ENCODE measurements at regions not wholly inside any gene's neighbourhood (a gene's known extent, or its start where the extent isn't known, plus 50 kb on each side); places are given as distances from the start of the nearest gene placed in this dataset.

DNA sequence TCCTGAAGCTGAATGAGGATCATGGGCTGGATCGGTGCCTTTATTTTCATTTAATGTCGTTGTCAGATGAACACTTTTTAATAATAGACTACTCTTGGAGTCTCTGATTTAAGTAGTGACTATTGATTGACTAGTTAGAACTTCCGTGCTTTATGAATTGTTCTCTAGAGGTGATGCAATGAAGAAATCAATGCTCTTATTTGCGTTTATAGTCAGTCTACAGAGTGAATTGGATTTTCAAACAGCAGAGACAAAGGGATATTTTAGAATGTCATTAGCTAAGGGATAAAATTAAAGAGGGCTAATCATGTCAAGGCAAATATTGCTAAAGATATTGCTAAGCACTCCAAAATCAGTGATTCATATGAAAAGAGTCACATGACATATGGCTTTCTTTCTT lies 652.0 kb upstream of the NRP1 start:
- H3K9me3 ChIP-seq = no peaks in the 10 kb centered on the region
- DNase-seq = no peak
- no peak for ATAC-seq
- no peak overlapping the region for H3K4me3 ChIP-seq
- H3K36me3 ChIP-seq = no peaks in the 10 kb centered on the region
- H3K27ac ChIP-seq = no peak overlapping the region
- TF ChIP-seq, protein P1, sequence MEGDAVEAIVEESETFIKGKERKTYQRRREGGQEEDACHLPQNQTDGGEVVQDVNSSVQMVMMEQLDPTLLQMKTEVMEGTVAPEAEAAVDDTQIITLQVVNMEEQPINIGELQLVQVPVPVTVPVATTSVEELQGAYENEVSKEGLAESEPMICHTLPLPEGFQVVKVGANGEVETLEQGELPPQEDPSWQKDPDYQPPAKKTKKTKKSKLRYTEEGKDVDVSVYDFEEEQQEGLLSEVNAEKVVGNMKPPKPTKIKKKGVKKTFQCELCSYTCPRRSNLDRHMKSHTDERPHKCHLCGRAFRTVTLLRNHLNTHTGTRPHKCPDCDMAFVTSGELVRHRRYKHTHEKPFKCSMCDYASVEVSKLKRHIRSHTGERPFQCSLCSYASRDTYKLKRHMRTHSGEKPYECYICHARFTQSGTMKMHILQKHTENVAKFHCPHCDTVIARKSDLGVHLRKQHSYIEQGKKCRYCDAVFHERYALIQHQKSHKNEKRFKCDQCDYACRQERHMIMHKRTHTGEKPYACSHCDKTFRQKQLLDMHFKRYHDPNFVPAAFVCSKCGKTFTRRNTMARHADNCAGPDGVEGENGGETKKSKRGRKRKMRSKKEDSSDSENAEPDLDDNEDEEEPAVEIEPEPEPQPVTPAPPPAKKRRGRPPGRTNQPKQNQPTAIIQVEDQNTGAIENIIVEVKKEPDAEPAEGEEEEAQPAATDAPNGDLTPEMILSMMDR (IDR thresholded peaks at IDR 0.05) = no peak
- H3K4me1 ChIP-seq = no peaks in the 10 kb centered on the region
- no peaks in the 10 kb centered on the region for H3K27me3 ChIP-seq (ENCODE audit: low read depth)
- intact Hi-C loops (cut with DNase I) = no loop called here

- TF ChIP-seq, protein P1 (IDR thresholded peaks at IDR 0.05) = no peak
- H3K9me3 ChIP-seq = no peaks in the 10 kb centered on the region
- no peaks in the 10 kb centered on the region for H3K27me3 ChIP-seq (ENCODE audit: low read depth)
- no peak overlapping the region for H3K4me3 ChIP-seq
- H3K4me1 ChIP-seq = no peaks in the 10 kb centered on the region
- DNase-seq (no peak), ATAC-seq (no peak)
- no peaks in the 10 kb centered on the region for H3K36me3 ChIP-seq
- intact Hi-C loops (cut with DNase I) = no loop called here
- no peak overlapping the region for H3K27ac ChIP-seq
Measured at GRCh38 chr10:33986016-33986415, 651.5 kb upstream of the NRP1 start.

- Histone ChIP-seq H3K36me3 (no peaks in the 10 kb centered on the region), H3K4me1 (no peaks in the 10 kb centered on the region), H3K27me3 (ENCODE audit: low read depth) (no peaks in the 10 kb centered on the region), H3K9me3 (no peaks in the 10 kb centered on the region), H3K4me3 (no peak overlapping the region), H3K27ac (no peak overlapping the region)
- ATAC-seq (no peak), DNase-seq (no peak)
- TF ChIP-seq, protein P1 (IDR thresholded peaks at IDR 0.05) = no peak
- intact Hi-C loops (cut with DNase I) = no loop called here
Measured at GRCh38 chr10:33982995-33983394, 648.5 kb upstream of the NRP1 start.

- H3K9me3 ChIP-seq = no peaks in the 10 kb centered on the region
- ATAC-seq (no peak), DNase-seq (no peak)
- H3K4me1 ChIP-seq = no peaks in the 10 kb centered on the region
- H3K27me3 ChIP-seq (ENCODE audit: low read depth) = no peaks in the 10 kb centered on the region
- no peaks in the 10 kb centered on the region for H3K36me3 ChIP-seq
- no peak overlapping the region for H3K4me3 ChIP-seq
- H3K27ac ChIP-seq = no peak overlapping the region
- TF ChIP-seq, protein P1 (IDR thresholded peaks at IDR 0.05) = no peak
- intact Hi-C loops (cut with DNase I) = no loop called here
Measured at GRCh38 chr10:33981301-33981700, 646.8 kb upstream of the NRP1 start.

DNA sequence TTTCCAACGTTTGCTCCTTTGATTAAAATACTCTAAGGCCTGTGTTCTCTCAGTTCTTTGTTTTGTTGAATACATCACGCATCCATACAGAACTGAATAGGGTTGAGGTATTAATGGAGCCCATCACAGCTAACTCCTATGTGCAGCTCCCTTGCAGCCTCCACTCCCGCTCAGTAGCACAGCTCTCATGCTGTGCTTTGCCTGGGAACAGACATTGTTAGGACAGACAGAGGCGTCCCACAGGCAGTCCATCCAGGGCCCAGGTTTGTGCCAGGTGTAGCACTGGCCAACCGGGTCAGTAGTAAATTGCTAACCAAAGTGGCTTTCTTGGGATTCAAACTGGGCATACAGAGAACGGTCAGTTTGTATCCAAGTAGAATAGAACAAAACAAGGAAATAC lies 644.7 kb upstream of the NRP1 start:
- no peak for ATAC-seq
- intact Hi-C loops (cut with DNase I) = no loop called here

More for the DNA sequence above, 644.7 kb upstream of the NRP1 start:
- H3K27ac ChIP-seq = no peak overlapping the region
- TF ChIP-seq, protein P1 (IDR thresholded peaks at IDR 0.05) = no peak
- no peak for DNase-seq
- H3K27me3 ChIP-seq (ENCODE audit: low read depth) = no peaks in the 10 kb centered on the region
- H3K4me1 ChIP-seq = no peaks in the 10 kb centered on the region
- H3K4me3 ChIP-seq = no peak overlapping the region
- H3K36me3 ChIP-seq = no peaks in the 10 kb centered on the region
- H3K9me3 ChIP-seq = no peaks in the 10 kb centered on the region

Data from lower lobe of right lung (tissue), 2 donors.